SKM-1 treated with dmso at 0.1 percent for 144 hours (cell line): ENCODE measurements at regions not wholly inside any gene's neighbourhood (a gene's known extent, or its start where the extent isn't known, plus 50 kb on each side); places are given as distances from the start of the nearest gene placed in this dataset.

Experiments used
- DNase-seq: peaks from one replicate; lab custom pipeline; 2025; ENCODE audit not compliant: unreplicated experiment; lab: John Stamatoyannopoulos, UW

DNA sequence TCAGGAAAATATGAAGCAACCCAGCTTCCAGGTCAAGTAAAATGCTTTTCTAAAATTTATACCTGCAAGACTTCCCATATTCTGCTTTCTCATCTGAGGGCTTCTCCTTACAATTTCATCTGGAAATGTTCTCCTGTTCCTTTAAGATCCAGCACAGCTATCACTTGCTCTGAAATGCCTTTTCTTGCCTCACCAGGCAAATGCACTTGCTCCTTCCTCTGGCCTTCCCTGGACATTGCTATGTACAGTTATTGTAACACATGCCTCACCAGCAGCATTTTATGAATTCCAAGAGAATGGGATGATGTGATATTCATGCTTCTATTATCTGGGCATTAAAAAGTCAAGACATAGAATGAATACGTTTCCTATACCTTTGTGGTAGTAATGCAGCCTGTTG lies 842.1 kb upstream of the INTU start:
- no peak for DNase-seq

DNA sequence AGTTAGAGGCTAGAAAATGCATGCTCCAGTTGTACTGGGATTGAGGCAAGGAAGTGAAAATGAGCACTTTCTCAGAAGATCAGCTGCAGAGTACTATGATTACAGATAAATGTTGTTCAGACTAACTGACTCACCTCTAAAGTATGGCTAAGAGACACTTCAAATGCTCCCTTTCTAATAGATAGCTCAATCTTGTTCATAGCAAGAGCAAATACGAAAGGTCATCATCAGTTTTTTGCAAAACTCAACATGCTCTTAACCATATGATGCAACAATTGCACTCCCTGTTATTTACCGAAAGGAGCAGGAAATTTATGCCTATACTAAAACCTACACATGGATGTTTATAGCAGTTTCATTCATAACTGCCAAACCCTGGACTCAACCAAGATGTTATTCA lies 838.4 kb upstream of the INTU start:
- no peak for DNase-seq

- no peak for DNase-seq
These were observed 834.5 kb upstream of the INTU start for GRCh38 chr4:126798214-126798613.

GRCh38 chr4:126799416-126799815 lies 833.3 kb upstream of the INTU start:
- no peak for DNase-seq

DNA sequence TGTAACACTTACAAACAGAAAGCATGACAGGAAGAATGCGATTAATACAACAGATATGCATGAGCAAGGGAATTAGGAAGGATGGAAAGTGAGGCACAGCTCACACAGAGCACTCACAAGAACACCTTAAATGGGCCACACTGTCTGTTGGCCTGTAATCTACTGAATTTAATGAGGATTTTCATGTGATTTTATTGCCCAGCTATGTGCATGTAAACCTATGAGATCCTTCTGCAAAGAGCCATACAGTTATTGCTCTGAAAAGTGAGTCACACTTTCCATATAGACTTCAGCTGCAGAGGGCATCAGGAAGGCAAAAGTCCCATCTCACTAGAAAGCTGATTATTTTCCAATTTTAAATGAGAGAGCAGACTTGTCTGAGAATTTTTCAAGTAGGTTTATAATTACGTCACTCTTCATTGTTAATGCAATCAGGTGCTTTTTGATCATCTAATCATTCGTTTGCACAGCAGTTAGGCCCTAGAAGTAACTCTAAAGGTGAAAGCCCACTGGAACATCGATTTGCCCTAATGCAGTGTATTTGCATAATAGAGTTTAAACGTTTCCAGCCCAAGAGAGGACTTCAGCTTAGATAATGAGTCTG lies 832.7 kb upstream of the INTU start:
- DNase-seq, result no peak

DNA sequence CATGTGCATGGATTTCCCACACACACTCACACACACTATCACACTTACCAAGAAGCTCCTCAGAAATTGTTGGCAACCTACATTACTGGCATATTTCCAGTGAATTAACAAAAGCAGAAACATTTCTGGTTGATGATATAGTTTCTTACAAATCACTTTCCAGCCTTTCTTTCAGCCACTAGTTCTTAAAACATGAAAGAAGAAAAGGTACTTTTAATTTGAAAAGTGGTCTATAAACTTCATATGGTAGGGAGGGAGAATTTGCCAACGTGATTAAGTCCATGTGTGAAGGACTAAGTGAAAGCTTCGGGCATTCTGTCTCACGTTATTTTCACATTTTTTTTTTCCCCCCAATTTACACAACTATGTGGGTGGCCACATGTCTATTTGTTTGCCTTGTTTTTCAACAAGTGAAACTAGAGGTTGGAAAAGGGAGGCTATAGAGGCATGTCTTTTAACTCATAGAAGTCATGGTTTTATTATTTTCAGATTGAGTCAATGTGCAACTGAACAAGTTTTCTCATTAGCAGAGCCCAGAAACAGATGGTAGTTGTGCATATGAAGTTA lies 832.1 kb upstream of the INTU start:
- DNase-seq, result no peak

DNA sequence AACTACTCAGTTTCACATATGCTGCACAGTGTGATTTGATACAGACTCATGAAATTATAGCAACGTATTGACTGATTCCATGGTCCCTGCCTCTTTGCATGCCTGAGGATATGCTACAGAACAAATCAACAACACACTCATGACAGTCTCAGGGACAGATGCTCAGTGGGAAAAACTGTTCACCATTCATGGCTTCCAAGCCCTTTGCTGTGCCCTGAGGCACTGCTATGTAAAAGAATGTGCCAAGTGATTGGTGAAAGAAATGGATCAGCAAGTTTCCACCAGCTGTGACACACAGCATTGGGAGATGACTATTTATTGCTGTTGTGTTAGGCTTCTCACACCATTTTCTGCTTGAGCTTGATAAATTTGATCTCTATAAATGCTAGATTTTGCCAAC lies 825.6 kb upstream of the INTU start:
- no peak for DNase-seq

DNA sequence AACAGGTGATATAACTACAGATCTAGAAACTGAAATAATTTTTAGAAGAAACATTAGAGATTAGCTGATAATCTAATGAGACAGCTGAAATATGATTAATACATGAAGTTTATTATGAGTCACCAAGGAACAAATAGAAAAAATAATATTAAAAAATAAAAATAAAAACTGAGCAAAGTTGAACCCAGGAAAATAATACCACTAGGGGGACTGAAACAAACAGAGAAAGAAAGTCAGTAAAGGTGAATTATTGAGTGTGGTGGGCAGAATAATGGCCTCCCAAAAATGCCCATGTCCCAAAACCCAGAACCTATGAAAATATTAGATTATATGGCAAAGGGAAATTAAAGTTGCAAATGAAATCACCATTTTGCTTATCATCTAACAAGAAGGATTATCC lies 820.7 kb upstream of the INTU start:
- no peak for DNase-seq

- no peak for DNase-seq
These were observed 812.1 kb upstream of the INTU start for GRCh38 chr4:126820631-126821030.

GRCh38 chr4:126821152-126821551 lies 811.6 kb upstream of the INTU start:
- no peak for DNase-seq

GRCh38 chr4:126825083-126825482 lies 807.7 kb upstream of the INTU start:
- no peak for DNase-seq

GRCh38 chr4:126827669-126828068 lies 805.1 kb upstream of the INTU start:
- DNase-seq, result no peak

DNA sequence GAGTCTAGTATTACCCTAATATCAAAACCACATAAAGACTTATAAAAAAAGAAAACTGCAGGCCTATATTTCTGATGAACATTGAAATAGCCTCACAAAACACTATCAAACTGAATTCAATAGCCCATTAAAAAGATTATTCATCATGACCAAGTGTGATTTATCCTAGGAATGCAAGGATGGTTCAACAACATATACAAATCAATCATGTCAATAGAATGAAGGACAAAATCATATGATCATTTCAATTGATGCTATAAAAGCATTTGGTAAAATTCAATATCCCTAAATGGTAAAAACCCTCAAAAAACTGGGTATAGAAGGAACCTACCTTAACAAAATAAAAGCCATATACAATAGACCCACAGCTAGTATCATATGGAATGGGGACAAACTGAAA lies 797.9 kb upstream of the INTU start:
- no peak for DNase-seq

DNA sequence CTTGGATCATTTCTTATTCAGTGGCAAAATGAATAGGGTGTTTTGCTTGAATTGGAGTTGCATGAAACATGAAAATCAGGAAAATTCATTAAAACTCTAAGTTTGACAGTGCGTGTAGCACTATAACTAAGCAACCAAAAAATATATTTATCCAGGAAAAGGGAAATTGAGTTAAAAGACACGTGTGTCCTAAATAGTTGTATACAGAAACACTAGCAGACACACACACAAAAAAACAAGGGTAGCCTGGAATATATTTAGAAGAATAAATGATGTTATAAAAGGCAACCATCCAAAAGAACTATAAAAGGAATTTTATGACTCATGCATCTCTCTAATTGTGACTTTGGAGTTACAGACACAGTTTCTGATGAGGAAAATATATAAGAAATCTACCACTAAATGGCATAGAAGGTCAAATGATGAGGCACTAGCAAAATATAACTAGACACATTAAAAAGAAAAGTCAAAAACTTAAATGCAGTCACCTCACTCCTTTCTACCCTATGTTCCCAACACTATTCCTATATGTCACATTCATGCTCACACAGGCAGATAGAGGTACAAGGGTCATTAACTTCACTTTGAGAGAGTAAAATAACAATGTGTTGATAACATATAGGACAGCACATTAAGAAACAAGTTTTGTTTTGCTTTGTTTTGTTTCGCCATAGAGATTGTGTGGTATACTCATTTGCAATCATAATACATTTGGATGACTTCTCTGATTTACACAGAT lies 793.6 kb upstream of the INTU start:
- DNase-seq, result no peak

GRCh38 chr4:126843492-126844067 lies 789.2 kb upstream of the INTU start:
- no peak for DNase-seq

GRCh38 chr4:126850286-126850685 lies 782.5 kb upstream of the INTU start:
- no peak for DNase-seq

DNA sequence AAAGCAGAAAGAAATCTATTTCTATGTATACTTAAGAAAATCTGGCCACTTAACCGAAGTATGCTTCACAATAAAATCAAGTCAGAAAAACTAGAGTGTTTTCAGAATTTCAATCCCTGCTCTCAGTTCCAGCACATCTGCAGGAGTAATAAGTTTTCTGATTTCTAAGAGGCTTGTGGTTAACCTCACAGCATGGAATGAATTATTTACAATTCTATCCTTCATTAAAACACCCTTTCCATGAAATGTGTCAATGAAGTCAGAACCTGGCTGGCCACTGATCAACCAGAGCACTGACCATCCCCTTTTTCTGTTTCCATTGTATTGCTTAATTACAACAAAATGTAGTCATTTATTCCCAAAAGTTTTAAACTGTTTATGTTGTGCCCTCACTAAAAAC lies 781.4 kb upstream of the INTU start:
- DNase-seq, result no peak

GRCh38 chr4:126853715-126854114 lies 779.0 kb upstream of the INTU start:
- no peak for DNase-seq

DNA sequence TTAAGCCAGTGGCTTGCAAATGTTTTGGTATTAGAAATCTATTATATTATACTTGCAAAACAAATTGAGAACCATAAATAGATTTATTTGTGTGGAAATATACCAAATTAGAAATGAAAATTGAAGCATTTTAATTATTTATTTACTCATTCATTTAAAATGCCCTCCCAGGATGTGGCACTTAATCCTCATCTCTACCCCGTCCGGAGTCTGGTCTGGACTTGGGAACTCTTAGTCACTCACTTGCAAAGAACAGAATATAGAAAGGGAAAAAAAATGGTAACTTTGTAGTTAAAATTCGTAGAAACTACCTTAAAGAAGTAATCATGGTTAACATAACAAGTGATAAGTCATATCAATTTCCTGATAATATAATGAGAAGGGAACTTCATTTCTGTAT lies 775.9 kb upstream of the INTU start:
- no peak for DNase-seq

DNA sequence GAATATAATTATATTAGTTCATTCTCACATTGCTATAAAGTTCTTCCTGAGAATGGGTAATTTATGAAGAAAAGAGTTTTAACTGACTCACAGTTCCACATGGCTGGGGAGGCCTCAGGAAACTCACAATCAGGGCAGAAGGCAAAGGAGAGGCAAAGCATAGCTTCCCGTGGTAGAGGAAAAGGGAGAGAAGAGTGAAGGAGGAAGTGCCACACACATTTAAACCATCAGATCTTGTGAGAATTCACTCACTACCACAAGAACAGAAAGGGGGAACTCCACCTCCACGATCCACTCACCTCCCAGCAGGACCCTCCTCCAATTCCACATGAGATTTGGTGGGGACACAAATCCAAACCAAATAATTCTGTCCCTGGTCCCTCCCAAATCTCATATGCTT lies 773.4 kb upstream of the INTU start:
- DNase-seq, result no peak

GRCh38 chr4:126859872-126860271 lies 772.9 kb upstream of the INTU start:
- DNase-seq, result no peak

- no peak for DNase-seq
These were observed 772.4 kb upstream of the INTU start for GRCh38 chr4:126860308-126860707.
